ENCODE measurements at regions not wholly inside any gene's neighbourhood (a gene's known extent, or its start where the extent isn't known, plus 50 kb on each side); places are given as distances from the start of the nearest gene placed in this dataset.

DNA sequence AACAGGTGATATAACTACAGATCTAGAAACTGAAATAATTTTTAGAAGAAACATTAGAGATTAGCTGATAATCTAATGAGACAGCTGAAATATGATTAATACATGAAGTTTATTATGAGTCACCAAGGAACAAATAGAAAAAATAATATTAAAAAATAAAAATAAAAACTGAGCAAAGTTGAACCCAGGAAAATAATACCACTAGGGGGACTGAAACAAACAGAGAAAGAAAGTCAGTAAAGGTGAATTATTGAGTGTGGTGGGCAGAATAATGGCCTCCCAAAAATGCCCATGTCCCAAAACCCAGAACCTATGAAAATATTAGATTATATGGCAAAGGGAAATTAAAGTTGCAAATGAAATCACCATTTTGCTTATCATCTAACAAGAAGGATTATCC, 820.7 kb upstream of the INTU start:
- H3K4me3 ChIP-seq (ENCODE audit: low read length in 3 of 3), result no peak overlapping the region
- no peaks in the 10 kb centered on the region for H3K4me1 ChIP-seq (ENCODE audit: control insufficient read depth in 2 of 3, insufficient read depth in 2 of 3, low read depth in 1 of 3, low read length in 3 of 3)
- intact Hi-C loops (cut with DNase I), result no loop called here
- no peak for FAIRE-seq
- H3K9ac ChIP-seq (ENCODE audit: low read length in 3 of 3), result no peak overlapping the region
- no peaks in the 10 kb centered on the region for H3K9me3 ChIP-seq (ENCODE audit: control insufficient read depth in 2 of 3, insufficient read depth in 1 of 3, low read length in 3 of 3)
- no peak for DNase-seq
- TF ChIP-seq, protein P1, sequence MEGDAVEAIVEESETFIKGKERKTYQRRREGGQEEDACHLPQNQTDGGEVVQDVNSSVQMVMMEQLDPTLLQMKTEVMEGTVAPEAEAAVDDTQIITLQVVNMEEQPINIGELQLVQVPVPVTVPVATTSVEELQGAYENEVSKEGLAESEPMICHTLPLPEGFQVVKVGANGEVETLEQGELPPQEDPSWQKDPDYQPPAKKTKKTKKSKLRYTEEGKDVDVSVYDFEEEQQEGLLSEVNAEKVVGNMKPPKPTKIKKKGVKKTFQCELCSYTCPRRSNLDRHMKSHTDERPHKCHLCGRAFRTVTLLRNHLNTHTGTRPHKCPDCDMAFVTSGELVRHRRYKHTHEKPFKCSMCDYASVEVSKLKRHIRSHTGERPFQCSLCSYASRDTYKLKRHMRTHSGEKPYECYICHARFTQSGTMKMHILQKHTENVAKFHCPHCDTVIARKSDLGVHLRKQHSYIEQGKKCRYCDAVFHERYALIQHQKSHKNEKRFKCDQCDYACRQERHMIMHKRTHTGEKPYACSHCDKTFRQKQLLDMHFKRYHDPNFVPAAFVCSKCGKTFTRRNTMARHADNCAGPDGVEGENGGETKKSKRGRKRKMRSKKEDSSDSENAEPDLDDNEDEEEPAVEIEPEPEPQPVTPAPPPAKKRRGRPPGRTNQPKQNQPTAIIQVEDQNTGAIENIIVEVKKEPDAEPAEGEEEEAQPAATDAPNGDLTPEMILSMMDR (IDR thresholded peaks at IDR 0.05; ENCODE audit: borderline replicate concordance, extremely low read depth, insufficient read depth), result no peak
- no peak overlapping the region for H3K27ac ChIP-seq (ENCODE audit: low read depth in 2 of 2, low read length in 2 of 2)
- H3K36me3 ChIP-seq (ENCODE audit: control insufficient read depth in 2 of 3, insufficient read depth in 3 of 3, low read length in 3 of 3), result no peaks in the 10 kb centered on the region
- H3K27me3 ChIP-seq (ENCODE audit: control insufficient read depth, insufficient read depth, low read length), result no peaks in the 10 kb centered on the region

DNA sequence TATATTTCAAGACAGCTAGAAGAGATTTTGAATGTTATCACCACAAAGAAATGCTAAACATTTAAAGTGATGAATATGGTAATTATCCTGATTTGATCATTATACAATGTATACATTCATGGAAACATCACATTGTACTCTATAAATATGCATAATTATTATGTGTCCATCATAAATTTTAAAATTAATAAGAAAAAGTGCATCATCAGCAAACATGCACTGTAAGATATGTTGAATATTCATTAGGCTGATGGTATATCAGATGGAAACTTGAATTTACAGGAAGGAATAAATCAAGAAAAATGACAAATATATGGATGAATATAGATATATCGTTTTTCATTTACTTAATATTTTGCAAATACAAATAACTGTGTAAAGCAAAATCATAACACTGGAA, 812.1 kb upstream of the INTU start:
- Histone ChIP-seq H3K36me3 (ENCODE audit: control insufficient read depth in 2 of 3, insufficient read depth in 3 of 3, low read length in 3 of 3) (no peaks in the 10 kb centered on the region), H3K27me3 (ENCODE audit: control insufficient read depth, insufficient read depth, low read length) (no peaks in the 10 kb centered on the region), H3K9me3 (ENCODE audit: control insufficient read depth in 2 of 3, insufficient read depth in 1 of 3, low read length in 3 of 3) (no peaks in the 10 kb centered on the region), H3K9ac (ENCODE audit: low read length in 3 of 3) (no peak overlapping the region), H3K4me3 (ENCODE audit: low read length in 3 of 3) (no peak overlapping the region), H3K4me1 (ENCODE audit: control insufficient read depth in 2 of 3, insufficient read depth in 2 of 3, low read depth in 1 of 3, low read length in 3 of 3) (no peaks in the 10 kb centered on the region), H3K27ac (ENCODE audit: low read depth in 2 of 2, low read length in 2 of 2) (no peak overlapping the region)
- intact Hi-C loops (cut with DNase I), result no loop called here
- TF ChIP-seq, protein P1 (IDR thresholded peaks at IDR 0.05; ENCODE audit: borderline replicate concordance, extremely low read depth, insufficient read depth), result no peak
- FAIRE-seq (no peak), DNase-seq (no peak)

DNA sequence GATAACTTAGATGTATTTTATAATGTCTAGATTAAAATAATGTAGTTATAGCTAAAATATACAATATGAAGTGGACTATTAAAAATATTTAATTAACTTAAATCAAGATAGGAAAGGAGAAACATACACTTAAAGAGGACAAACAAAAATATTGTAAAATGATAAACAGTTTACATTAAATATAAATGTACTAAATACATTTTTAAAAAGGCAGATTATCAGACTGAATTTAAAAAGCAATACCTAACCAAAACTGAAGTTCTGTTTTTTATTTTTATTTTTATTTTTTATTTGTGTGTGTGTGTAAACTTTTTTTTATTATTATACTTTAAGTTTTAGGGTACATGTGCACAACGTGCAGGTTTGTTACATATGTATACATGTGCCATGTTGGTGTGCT, 811.6 kb upstream of the INTU start:
- no peak overlapping the region for H3K9ac ChIP-seq (ENCODE audit: low read length in 3 of 3)
- H3K27me3 ChIP-seq (ENCODE audit: control insufficient read depth, insufficient read depth, low read length), result no peaks in the 10 kb centered on the region
- H3K4me1 ChIP-seq (ENCODE audit: control insufficient read depth in 2 of 3, insufficient read depth in 2 of 3, low read depth in 1 of 3, low read length in 3 of 3), result no peaks in the 10 kb centered on the region
- no peaks in the 10 kb centered on the region for H3K36me3 ChIP-seq (ENCODE audit: control insufficient read depth in 2 of 3, insufficient read depth in 3 of 3, low read length in 3 of 3)
- intact Hi-C loops (cut with DNase I), result no loop called here
- peaks cover 0 to 2% (median 0%) of the 10 kb centered on the region in 3 donors for H3K9me3 ChIP-seq (ENCODE audit: control insufficient read depth in 2 of 3, insufficient read depth in 1 of 3, low read length in 3 of 3)
- no peak for DNase-seq
- no peak overlapping the region for H3K4me3 ChIP-seq (ENCODE audit: low read length in 3 of 3)
- TF ChIP-seq, protein P1 (IDR thresholded peaks at IDR 0.05; ENCODE audit: borderline replicate concordance, extremely low read depth, insufficient read depth), result no peak
- no peak overlapping the region for H3K27ac ChIP-seq (ENCODE audit: low read depth in 2 of 2, low read length in 2 of 2)
- FAIRE-seq, result peak; percentile 61

DNA sequence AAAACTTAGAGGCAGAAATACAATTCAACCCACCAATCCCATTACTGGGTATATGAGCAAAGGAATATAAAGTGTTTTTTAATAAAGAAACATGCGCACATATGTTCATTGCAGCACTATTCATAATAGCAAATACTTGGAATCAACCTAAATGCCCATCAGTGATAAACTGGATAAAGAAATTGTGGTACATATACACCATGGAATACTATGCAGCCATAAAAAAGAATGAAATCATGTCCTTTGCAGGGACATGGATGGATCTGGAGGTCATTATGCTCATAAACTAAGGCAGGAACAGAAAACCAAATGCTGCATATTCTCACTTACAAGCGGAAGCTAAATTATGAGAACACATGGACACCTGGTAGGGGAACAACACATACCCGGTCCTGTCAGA, 807.7 kb upstream of the INTU start:
- DNase-seq, result no peak
- no peak for FAIRE-seq
- TF ChIP-seq, protein P1 (IDR thresholded peaks at IDR 0.05; ENCODE audit: borderline replicate concordance, extremely low read depth, insufficient read depth), result no peak
- H3K27me3 ChIP-seq (ENCODE audit: control insufficient read depth, insufficient read depth, low read length), result no peaks in the 10 kb centered on the region
- intact Hi-C loops (cut with DNase I), result no loop called here
- no peak overlapping the region for H3K27ac ChIP-seq (ENCODE audit: low read depth in 2 of 2, low read length in 2 of 2)
- H3K36me3 ChIP-seq (ENCODE audit: control insufficient read depth in 2 of 3, insufficient read depth in 3 of 3, low read length in 3 of 3), result no peaks in the 10 kb centered on the region
- no peaks in the 10 kb centered on the region for H3K4me1 ChIP-seq (ENCODE audit: control insufficient read depth in 2 of 3, insufficient read depth in 2 of 3, low read depth in 1 of 3, low read length in 3 of 3)
- no peak overlapping the region for H3K9ac ChIP-seq (ENCODE audit: low read length in 3 of 3)
- no peak overlapping the region for H3K4me3 ChIP-seq (ENCODE audit: low read length in 3 of 3)
- H3K9me3 ChIP-seq (ENCODE audit: control insufficient read depth in 2 of 3, insufficient read depth in 1 of 3, low read length in 3 of 3), result peaks cover 0 to 2% (median 0%) of the 10 kb centered on the region in 3 donors

Measured in kidney (tissue), 13 donors.